GM18520 (cell line): ENCODE measurements at regions not wholly inside any gene's neighbourhood (a gene's known extent, or its start where the extent isn't known, plus 50 kb on each side); places are given as distances from the start of the nearest gene placed in this dataset.
"Not testable (repeated sequence)": the region's sequence is repeated elsewhere in the genome, so short reads cannot be mapped to it uniquely, and the experiment has no call there.

Experiments used
- ATAC-seq: cut with Tn5 transposase; IDR thresholded peaks from one replicate; pipeline ENCODE4 v1.9.1; 2021; ENCODE audit not compliant: unreplicated experiment

DNA sequence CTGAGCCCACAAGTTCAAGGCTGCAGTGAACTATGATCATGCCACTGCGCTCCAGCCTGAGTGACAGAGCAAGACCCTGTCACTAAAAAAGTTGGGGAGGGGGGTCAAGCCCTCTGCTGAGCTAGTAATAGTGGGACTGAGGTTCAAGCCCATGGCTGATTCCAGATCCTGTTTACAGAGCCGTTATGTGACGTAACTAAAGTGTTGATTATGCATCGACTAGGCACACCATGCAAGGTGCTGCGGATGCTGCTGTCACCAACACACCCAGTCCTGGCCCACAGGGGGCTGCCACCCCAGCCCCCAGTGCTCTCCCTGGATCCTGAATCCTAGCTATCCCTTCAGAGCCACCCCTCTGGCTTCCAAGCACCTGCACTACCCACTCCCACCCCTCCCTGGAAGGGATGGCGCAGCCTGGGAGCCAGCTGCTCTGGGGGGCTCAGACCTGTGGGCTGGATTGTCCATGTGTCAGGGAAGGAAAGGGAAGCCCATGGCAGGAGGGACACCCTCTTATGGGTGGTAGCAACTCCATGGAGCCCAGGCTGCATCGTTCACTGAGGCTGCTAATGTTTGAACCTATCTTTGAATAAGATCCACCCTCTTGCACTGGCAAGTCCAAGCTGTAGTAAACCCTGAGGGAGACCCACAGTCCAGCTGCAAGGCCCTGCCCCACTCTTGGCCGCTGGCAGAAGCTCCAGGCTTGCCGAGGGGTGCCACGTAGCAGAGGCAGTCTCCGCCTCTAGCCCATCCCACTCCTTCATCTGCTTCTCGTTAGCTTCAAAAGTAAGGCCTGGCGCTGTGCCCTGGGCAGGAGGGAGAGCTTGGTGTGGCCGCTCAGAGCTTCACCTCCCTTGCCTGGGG lies 95.0 kb downstream of the SNX5 start:
- no peak for ATAC-seq

DNA sequence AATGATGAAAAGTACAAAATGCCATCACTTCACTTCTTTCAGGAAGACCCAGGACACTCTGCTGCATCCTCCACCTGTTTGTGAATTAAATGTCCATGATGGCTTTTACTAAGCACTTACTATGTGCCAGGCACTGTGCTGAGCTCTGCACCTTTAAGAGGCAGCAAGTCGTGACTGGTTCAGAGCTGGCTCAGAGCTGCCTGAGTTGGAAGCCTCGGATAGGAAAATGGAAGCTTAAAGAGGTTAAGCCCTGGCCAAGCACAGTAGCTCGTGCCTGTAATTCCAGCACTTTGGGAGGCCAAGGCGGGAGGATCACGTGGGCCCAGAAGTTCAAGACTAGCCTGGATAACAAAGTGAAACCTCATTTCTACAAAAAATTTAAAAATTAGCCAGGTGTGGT lies 95.6 kb downstream of the SNX5 start:
- ATAC-seq = no peak

DNA sequence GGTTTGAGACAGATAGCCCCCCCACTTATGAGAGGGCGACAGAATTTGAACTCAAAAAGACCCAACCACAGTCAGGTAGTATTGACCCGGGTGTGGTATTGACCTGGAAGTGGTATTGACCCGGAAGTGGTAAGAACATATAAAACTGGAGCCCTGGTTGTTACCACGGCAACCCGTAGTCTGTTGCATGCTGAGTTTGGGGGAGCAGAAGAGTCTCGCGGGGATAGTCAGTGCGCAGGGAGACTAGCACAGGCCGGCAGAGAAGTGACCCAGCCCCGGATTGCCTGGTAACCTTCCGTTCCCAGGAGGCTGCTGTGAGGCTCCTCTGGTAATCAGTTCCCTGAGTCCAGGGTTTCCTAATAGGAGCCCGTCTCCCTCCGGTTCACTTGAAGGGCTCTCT lies 96.2 kb downstream of the SNX5 start:
- ATAC-seq = no peak

GRCh38 chr20:17871886-17872285 lies 96.7 kb downstream of the SNX5 start:
- ATAC-seq = no peak

DNA sequence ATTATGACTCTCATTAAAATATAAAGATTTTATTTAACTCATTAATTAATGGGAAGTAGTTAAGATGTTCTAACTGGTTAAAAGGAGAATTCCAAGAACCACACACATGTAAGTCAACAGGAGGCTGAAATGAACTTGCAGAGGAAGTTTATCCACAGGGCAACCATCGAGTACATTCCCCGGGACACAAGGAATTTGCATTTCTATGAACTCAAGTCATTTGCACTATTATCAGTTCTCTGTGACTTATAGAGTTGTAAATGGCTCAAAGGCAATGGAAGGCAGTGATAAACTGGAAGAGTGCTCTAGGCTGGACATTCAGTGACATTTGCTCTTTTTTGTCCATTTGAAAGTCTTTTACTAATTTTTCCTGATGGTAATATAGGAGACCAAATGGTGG lies 97.4 kb downstream of the SNX5 start:
- no peak for ATAC-seq

GRCh38 chr20:17870086-17870740 lies 98.4 kb downstream of the SNX5 start:
- ATAC-seq = no peak

DNA sequence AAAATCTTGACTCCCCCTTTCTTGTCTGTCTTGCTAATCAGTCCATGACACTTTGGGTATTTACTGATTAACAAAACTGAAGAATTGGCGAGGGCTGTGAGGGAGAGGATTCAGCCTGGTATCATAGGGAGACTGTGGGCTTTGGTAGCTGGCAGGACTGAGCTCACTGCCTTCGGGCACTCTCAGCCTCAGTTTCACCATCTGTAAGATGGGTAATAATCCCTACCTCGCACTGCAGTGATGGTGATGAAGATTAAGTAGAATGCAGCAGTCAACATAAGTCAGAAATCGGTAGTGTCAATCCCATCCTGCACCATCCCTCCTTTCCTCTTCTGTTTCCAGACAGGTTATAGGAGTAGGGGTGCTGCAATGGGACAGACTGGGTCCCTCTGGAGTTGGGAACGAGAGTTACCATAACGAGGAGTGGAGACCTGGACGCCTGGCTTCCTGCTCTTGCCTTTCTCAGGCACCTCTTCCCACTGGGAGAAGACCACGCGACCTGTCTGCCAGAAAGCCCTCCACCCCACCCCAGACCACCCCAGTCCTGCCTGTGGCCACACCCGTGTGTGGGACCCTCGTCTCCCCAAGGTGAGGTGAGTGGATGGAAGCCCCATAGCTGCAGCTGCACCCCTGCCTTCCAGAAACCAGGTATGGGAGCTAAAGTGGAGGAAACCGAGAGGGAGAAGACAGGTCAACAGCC lies 99.1 kb downstream of the SNX5 start:
- no peak for ATAC-seq

- ATAC-seq = no peak
Observed at GRCh38 chr20:17868700-17869231, 99.8 kb downstream of the SNX5 start.

DNA sequence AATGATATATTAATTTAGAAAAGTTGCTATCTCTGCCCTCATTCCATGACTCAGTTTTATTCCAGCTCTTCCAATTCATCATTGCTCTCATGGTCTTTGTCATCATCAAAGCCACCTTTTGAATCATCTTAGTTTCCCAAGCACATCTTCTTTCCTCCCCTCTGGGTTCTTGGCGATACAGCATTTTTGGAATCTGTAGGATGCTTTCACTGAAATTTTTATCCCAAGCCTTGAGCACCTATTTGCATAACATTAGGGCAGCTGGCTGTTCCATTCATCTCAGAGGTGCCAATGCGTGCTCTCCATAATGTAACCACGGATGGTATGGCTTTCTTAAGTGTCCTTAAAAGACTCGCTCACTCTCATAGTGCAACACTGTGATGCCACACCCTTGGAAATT lies 100.4 kb downstream of the SNX5 start:
- no peak for ATAC-seq

DNA sequence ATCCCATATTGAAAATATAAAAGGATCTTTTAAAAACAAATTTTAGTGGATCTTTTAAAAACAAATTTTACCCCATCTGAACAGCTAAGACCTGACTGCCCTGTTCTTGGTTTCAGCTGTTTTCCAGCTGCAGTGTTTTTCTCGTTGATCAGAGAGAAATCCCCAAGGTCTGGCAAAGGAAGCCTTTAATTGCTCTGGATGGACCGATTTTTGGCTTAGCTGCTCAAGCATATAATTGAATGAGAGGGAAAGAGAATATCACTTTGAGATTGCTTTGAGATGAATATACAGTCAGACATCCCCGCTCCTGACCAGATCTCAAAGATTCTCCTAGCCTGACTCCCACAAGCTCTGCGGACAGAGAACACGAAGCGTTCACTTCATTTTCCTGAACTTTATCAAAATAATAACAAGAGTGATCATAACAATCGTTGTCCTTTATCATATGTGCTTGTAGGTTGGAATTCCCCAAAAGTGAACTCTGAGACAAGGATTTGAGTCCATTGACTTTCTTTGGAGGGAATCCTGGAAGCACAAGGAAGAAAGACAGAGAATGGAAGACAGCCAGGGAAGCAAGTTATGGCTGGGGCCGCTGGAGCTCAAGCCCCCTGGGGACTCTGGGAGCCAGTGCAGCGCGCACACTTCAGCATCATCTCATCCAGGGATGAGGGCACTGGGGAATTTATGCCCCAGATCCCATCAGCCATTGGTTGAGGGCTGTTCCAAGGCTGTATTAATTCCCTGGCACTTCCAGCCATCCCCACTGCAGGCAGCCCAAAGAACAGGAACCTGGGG lies 101.3 kb downstream of the SNX5 start:
- no peak for ATAC-seq

GRCh38 chr20:17866234-17867001 lies 102.2 kb downstream of the SNX5 start:
- ATAC-seq = no peak

DNA sequence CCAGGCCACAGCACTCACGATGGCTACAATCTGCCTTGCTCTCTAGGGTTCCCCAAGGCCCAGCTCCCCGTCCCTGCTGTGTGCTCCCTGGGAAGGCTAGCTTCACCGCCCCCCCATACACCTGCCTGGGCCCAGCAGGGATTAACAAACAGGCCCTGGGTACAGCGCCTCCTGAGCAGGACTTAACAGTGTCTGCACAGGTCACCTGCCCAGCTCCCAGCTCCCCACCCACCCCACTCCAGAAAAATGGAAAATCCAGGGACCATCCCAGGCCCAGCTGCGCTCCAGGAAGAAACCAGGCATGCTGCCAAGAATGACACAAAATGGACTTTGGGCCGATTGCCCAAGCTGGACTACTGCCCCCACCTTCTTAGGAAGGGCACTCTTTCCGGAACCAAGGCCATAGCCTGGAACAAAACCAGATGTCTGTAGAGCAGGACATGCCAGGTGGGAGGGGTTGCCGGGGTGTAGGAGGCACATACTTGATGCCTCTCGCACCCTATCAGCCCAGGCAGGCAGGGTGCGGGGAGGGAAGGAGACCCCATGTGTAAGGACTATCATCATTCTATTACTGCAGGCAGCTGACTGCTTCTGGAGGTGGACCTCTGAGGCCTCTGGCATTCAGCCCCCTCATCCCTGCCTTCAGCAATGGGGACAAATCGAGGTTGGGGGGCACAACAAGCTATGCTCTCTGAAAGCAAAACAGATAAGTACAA lies 104.9 kb downstream of the SNX5 start:
- no peak for ATAC-seq

DNA sequence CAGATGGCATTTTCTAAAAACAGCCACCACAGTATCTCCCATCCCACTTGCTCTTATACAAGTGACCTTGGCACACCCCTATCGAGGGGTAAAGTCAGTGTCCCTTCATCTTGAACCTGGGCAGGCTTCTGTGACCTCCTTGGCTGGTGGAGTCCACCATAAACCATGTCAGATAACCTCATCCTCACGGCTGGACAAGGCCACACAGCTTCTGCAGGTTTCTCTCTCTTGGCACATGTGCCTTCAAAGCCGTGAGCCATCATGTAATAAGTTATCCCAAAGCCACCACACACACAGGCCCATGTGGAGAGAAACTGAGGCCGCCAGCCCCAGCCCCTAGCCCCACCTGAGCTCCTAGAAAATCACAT lies 105.4 kb downstream of the SNX5 start:
- ATAC-seq = no peak

GRCh38 chr20:17862171-17862570 lies 106.4 kb downstream of the SNX5 start:
- no peak for ATAC-seq

DNA sequence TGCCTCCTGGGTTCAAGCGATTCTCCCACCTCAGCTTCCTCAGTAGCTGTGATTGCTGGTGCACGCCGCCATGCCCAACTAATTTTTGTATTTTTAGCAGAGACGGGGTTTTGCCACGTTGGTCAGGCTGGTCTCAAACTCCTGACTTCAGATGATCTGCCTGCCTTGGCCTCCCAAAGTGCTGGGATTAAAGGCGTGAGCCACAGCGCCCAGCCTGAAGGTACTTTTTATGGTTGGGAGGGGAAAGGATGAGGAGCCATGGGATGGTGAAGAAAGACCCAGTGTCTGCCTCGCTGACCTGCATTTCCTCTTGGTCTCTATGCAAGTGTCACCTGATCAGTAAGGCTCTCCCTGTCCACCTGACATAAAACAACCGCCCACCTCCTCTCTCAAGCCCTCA lies 107.0 kb downstream of the SNX5 start:
- not testable (repeated sequence) for ATAC-seq

DNA sequence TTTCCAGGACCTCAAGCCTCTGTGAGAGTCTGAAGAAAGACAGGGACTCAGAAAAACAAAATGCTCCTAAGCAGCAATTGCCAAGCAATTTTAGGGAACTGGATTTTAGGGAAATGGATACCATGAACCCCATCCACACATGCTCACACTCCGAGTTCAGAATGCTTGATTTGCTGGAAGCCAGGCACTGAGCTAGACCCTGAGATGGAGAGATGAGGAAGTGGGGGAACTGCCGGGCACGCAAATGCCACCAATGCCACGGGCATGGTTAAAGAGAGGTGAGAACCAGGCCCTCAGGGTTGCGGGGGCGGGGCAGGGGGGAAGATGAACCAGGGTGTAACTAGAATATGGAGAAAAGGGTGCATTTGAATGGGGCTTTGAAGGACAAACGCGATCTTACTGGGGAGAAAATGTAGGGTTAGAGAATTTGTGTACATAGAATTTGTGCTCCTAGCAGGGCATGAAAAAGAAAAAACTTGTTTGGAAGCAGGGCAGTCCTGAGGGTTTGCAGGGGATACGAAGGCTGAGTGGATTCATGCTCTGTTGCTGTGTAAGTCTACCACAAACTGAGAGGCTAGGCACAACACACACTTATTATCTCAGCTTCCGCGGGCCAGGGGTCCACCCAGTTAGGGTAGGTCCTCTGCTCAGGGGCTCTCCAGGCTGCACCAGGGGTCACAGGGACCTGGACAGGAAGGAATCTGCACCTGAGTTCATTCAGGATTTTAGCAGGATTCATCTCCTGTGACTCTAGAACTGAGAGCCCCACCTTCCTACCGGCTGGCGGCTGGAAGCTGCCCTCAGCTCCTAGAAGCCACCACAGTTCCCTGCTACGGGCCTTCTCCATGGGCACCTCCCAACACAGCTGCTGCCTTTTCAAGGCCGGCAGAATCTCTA lies 108.0 kb downstream of the SNX5 start:
- ATAC-seq = no peak

- ATAC-seq = no peak
Observed at GRCh38 chr20:17859616-17860232, 108.9 kb downstream of the SNX5 start.

- peak; percentile 31 for ATAC-seq
Observed at GRCh38 chr20:17859002-17859615, 109.5 kb downstream of the SNX5 start.
